Endodermal cell (in vitro differentiated cells): ENCODE measurements at regions not wholly inside any gene's neighbourhood (a gene's known extent, or its start where the extent isn't known, plus 50 kb on each side); places are given as distances from the start of the nearest gene placed in this dataset. TPM values are rescaled to one million over a fixed set of nuclear protein-coding genes. Genes with fewer than 3 reads are reported as not detected.
A peak's percentile ranks its signal among the peaks of the same experiment; 100 is the strongest.

Source experiments
- DNase-seq: peaks from one replicate; pipeline ENCODE4 v3.0.0-alpha.2; 2017
- H3K27ac ChIP-seq: 2 replicates; pipeline ENCODE4 v1.5.1; 2013; ENCODE audit warnings: mild to moderate bottlenecking, low read depth, low read length, moderate library complexity
- H3K27me3 ChIP-seq: 2 replicates; pipeline ENCODE4 v1.6.1; 2013; ENCODE audit warnings: mild to moderate bottlenecking, low read length, moderate library complexity; ENCODE audit not compliant: insufficient read depth, control insufficient read depth, poor library complexity, severe bottlenecking
- H3K36me3 ChIP-seq: 2 replicates; pipeline ENCODE4 v1.7.0; 2013; ENCODE audit warnings: mild to moderate bottlenecking, low read length, moderate library complexity; ENCODE audit not compliant: control insufficient read depth, insufficient read depth
- H3K4me1 ChIP-seq: one replicate; pipeline ENCODE4 v1.7.0; 2013; ENCODE audit warnings: low read length; ENCODE audit not compliant: control insufficient read depth, insufficient read depth
- H3K4me3 ChIP-seq: 2 replicates; pipeline ENCODE4 v1.5.1; 2013; ENCODE audit warnings: mild to moderate bottlenecking, low read length, moderate library complexity
- H3K9ac ChIP-seq: 2 replicates; pipeline ENCODE4 v1.6.1; 2013; ENCODE audit warnings: mild to moderate bottlenecking, low read length, moderate library complexity; ENCODE audit not compliant: poor library complexity, severe bottlenecking; ENCODE audit errors: extremely low read depth
- H3K9me3 ChIP-seq: 2 replicates; pipeline ENCODE4 v1.6.1; 2013; ENCODE audit warnings: mild to moderate bottlenecking, low read length, moderate library complexity; ENCODE audit not compliant: control insufficient read depth
- H3K27ac Mint-ChIP-seq: 2 replicates; pipeline ENCODE4 v1.8.0; 2020; ENCODE audit warnings: mixed read lengths
- H3K27me3 Mint-ChIP-seq: 2 replicates; pipeline ENCODE4 v1.8.0; 2021; ENCODE audit warnings: mild to moderate bottlenecking, mixed read lengths; ENCODE audit not compliant: insufficient read depth
- H3K36me3 Mint-ChIP-seq: 2 replicates; pipeline ENCODE4 v1.8.0; 2020; ENCODE audit warnings: low read depth, mixed read lengths
- H3K4me1 Mint-ChIP-seq: 2 replicates; pipeline ENCODE4 v1.8.0; 2020; ENCODE audit warnings: mixed read lengths
- H3K4me3 Mint-ChIP-seq: 2 replicates; pipeline ENCODE4 v1.8.0; 2020; ENCODE audit warnings: mild to moderate bottlenecking, moderate library complexity, mixed read lengths
- H3K9me3 Mint-ChIP-seq: 2 replicates; pipeline ENCODE4 v1.8.0; 2020; ENCODE audit warnings: mild to moderate bottlenecking, mixed read lengths
- WGBS, 2 experiments: methylation state at CpG; one replicate each; pipeline versions ENCODE4 v1.1.5 to v1.1.7; 2013; ENCODE audit warnings: missing lambda C conversion rate in 2 of 2, mixed read lengths in 1 of 2; ENCODE audit not compliant: insufficient coverage in 1 of 2, insufficient read length in 1 of 2; 5-methylcytosine and 5-hydroxymethylcytosine counted together
- microRNA-seq: library from miRNA; unstranded; fragments of <30 nt; microRNA quantifications from one replicate; pipeline ENCODE4 v1.2.0, GENCODE V29; 2020; ENCODE audit warnings: borderline microRNAs expressed
- TF ChIP-seq, protein P1 (sequence below): fragments of 200-600 bp; sonication (generic); conservative IDR thresholded peaks from 2 replicates; pipeline ENCODE4 v1.5.0; 2021; ENCODE audit warnings: antibody characterized with exemption, mild to moderate bottlenecking

DNA sequence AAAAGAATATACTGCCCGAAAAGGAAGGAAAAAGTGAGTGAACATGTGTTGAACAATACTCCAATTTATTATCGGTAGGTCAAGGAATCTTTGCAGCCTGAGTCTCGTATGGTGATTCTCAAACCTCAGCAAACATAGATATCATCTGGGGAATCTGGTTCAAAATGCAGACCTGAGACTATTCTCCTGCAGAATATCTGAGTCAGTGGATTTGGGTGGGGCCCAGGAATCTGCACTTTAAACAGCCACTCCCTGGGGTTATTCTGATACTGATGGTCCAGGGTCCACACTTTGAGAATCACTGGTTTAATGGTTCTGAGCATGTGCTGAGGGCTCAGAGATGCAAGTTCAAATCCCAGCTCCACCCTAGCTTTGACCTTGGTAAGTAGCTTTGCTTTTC is 53.6 kb upstream of the GRK3 start:
- no peaks in the 10 kb centered on the region for H3K27me3 Mint-ChIP-seq
- Histone ChIP-seq H3K27ac (no peak overlapping the region), H3K27me3 (no peaks in the 10 kb centered on the region), H3K9ac (no peak overlapping the region), H3K4me3 (no peak overlapping the region), H3K36me3 (peaks cover 5% of the 10 kb centered on the region), H3K9me3 (no peaks in the 10 kb centered on the region), H3K4me1 (no peaks in the 10 kb centered on the region)
- peaks cover 12% of the 10 kb centered on the region for H3K36me3 Mint-ChIP-seq
- no peaks in the 10 kb centered on the region for H3K9me3 Mint-ChIP-seq
- no peak overlapping the region for H3K4me3 Mint-ChIP-seq
- DNase-seq: no peak
- no peak overlapping the region for H3K27ac Mint-ChIP-seq
- WGBS, 2 experiments: 77 to 80% methylated on average over 3 of the region's 3 CpGs
- peaks cover 7% of the 10 kb centered on the region for H3K4me1 Mint-ChIP-seq
- TF ChIP-seq, protein P1, sequence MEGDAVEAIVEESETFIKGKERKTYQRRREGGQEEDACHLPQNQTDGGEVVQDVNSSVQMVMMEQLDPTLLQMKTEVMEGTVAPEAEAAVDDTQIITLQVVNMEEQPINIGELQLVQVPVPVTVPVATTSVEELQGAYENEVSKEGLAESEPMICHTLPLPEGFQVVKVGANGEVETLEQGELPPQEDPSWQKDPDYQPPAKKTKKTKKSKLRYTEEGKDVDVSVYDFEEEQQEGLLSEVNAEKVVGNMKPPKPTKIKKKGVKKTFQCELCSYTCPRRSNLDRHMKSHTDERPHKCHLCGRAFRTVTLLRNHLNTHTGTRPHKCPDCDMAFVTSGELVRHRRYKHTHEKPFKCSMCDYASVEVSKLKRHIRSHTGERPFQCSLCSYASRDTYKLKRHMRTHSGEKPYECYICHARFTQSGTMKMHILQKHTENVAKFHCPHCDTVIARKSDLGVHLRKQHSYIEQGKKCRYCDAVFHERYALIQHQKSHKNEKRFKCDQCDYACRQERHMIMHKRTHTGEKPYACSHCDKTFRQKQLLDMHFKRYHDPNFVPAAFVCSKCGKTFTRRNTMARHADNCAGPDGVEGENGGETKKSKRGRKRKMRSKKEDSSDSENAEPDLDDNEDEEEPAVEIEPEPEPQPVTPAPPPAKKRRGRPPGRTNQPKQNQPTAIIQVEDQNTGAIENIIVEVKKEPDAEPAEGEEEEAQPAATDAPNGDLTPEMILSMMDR: no peak

DNA sequence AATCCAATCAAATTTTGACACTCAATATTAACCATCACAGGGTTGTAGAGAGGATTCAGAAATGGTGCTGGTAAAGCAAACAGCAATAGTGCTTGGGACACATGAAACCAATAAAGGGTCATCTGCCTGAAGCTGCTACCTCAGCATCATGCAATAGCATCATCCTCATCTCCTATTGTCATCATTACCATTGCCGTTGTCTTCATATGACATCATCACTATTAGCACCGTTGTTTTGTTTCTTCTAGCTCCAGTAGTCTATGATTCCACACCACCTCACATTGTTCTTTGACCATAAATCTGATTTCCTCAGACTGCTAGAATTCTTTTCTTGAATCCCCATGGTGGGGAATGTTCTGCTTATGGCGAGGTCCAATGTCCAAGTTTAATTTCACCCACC is 52.8 kb upstream of the GRK3 start:
- Histone ChIP-seq H3K36me3 (peaks cover 5% of the 10 kb centered on the region), H3K9ac (no peak overlapping the region), H3K27ac (no peak overlapping the region), H3K4me1 (no peaks in the 10 kb centered on the region), H3K27me3 (no peaks in the 10 kb centered on the region), H3K4me3 (no peak overlapping the region), H3K9me3 (no peaks in the 10 kb centered on the region)
- Mint-ChIP-seq H3K27me3 (no peaks in the 10 kb centered on the region), H3K4me1 (peaks cover 6% of the 10 kb centered on the region), H3K36me3 (peaks cover 12% of the 10 kb centered on the region), H3K27ac (no peak overlapping the region), H3K9me3 (no peaks in the 10 kb centered on the region), H3K4me3 (no peak overlapping the region)
- 96 to 100% methylated on average over 3 of the region's 3 CpGs for WGBS, 2 experiments
- TF ChIP-seq, protein P1: no peak
- no peak for DNase-seq

DNA sequence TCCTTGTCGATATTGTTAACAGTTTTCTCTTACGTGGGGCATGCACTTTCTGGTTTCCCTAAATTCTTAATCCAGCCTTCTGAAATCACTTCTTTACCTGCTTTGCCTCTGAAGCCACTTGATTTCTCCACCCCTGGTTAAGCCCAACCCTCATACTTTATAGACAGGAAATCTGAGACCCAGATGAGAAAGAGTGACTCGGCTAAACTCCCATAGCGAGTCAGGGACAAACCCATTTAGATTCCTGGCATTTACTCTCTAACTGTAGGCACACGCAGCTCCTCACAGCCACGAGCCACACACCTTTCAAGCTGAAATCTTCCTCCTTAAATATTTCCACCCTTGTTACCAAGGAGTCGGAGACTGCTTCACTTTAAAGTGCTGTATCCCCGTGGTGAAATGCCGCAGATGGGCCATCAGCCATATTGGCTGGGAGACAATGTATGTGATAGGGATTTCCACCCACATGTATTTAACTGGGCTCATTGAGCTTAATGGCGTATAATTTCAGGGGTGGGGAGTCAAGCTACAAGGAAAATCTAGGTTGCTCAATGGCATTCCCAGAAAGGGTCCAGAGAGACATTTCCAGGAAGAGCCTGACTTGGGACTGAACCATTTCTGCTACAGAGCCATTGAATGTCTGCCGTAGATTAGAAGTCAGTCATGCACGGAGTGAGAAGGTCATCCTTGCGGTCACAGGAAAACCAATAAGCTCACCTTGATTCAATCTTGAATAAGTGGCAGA is 49.9 kb upstream of the GRK3 start:
- Histone ChIP-seq H3K9ac (no peak overlapping the region), H3K36me3 (peaks cover 5% of the 10 kb centered on the region), H3K9me3 (no peaks in the 10 kb centered on the region), H3K27me3 (no peaks in the 10 kb centered on the region), H3K27ac (no peak overlapping the region), H3K4me3 (no peak overlapping the region), H3K4me1 (no peaks in the 10 kb centered on the region)
- Mint-ChIP-seq H3K27me3 (no peaks in the 10 kb centered on the region), H3K4me3 (no peak overlapping the region), H3K4me1 (peaks cover 4% of the 10 kb centered on the region), H3K27ac (peak overlapping the region; percentile 79), H3K9me3 (no peaks in the 10 kb centered on the region), H3K36me3 (peaks cover 12% of the 10 kb centered on the region)
- TF ChIP-seq, protein P1: no peak
- DNase-seq: peak; percentile 49
- WGBS, 2 experiments: 79 to 88% methylated on average over 9 to 13 of the region's 13 CpGs

Small RNA genes lying in the stretch of these regions (microRNA-seq; reads per million reads assigned to microRNA genes)
- gene MIR6817: not detected
